HEK293 (cell line): ENCODE measurements at regions not wholly inside any gene's neighbourhood (a gene's known extent, or its start where the extent isn't known, plus 50 kb on each side); places are given as distances from the start of the nearest gene placed in this dataset.

Experiments
- CTCF ChIA-PET: fragments of 350-600 bp; formaldehyde crosslinking; extraction: SDS; loops from one replicate; lab custom pipeline; 2021; ENCODE audit warnings: antibody characterized with exemption; lab: Yijun Ruan, JAX
- POLR2A ChIA-PET: fragments of 300-600 bp; formaldehyde crosslinking; extraction: SDS; loops from one replicate; lab custom pipeline; 2020; ENCODE audit warnings: antibody characterized with exemption, inconsistent platforms; lab: Yijun Ruan, JAX
- H3K27ac ChIP-seq: fragments of 200-500 bp; sonication (Bioruptor generic); 2 replicates; pipeline ENCODE4 v1.5.1; 2014; ENCODE audit warnings: low read depth, low read length, control low read depth, inconsistent platforms; ENCODE audit errors: extremely low read depth
- H3K36me3 ChIP-seq, 2 experiments: fragments of 200-500 bp in 1 of 2; sonication (Bioruptor generic) in 1 of 2; 1 replicate in 1 of 2; 2 replicates in 1 of 2; pipeline ENCODE4 v1.5.1; 2014 to 2017; ENCODE audit warnings: inconsistent platforms in 2 of 2, low read length in 2 of 2; ENCODE audit not compliant: control insufficient read depth in 2 of 2, insufficient read depth in 1 of 2
- H3K4me1 ChIP-seq: fragments of 200-500 bp; sonication (Bioruptor generic); 2 replicates; pipeline ENCODE4 v1.5.1; 2014; ENCODE audit warnings: mild to moderate bottlenecking, low read length, inconsistent platforms; ENCODE audit not compliant: control insufficient read depth, insufficient read depth
- H3K4me3 ChIP-seq: 2 replicates; pipeline ENCODE4 v1.5.1; 2011; ENCODE audit warnings: low read depth, mild to moderate bottlenecking, control low read depth, low read length, moderate library complexity
- H3K9me3 ChIP-seq: fragments of 200-500 bp; sonication (Bioruptor generic); 2 replicates; pipeline ENCODE4 v1.5.1; 2014; ENCODE audit warnings: low read depth, low read length, inconsistent platforms; ENCODE audit not compliant: control insufficient read depth, insufficient read depth
- EGR2 ChIP-seq: fragments of 450-650 bp; formaldehyde crosslinking; IDR thresholded peaks from 2 replicates; pipeline ENCODE4 v1.5.1; 2016; ENCODE audit warnings: low read depth, missing biosample characterization, missing genetic modification characterization
- GFI1B ChIP-seq: fragments of 450-650 bp; formaldehyde crosslinking; IDR thresholded peaks from 2 replicates; pipeline ENCODE4 v1.5.1; 2016; ENCODE audit warnings: missing biosample characterization, missing genetic modification characterization
- GLIS1 ChIP-seq: fragments of 450-650 bp; formaldehyde crosslinking; IDR thresholded peaks from 2 replicates; pipeline ENCODE4 v1.5.1; 2016; ENCODE audit warnings: missing biosample characterization, missing genetic modification characterization
- WT1 ChIP-seq: fragments of 450-650 bp; formaldehyde crosslinking; IDR thresholded peaks from 2 replicates; pipeline ENCODE4 v1.5.1; 2016; ENCODE audit warnings: missing biosample characterization, missing genetic modification characterization
- ZBTB1 ChIP-seq: fragments of 450-650 bp; formaldehyde crosslinking; IDR thresholded peaks from 2 replicates; pipeline ENCODE4 v1.5.1; 2016; ENCODE audit warnings: missing biosample characterization, missing genetic modification characterization
- ZBTB8A ChIP-seq: fragments of 450-650 bp; formaldehyde crosslinking; IDR thresholded peaks from 2 replicates; pipeline ENCODE4 v1.5.1; 2016; ENCODE audit warnings: missing biosample characterization, missing genetic modification characterization
- ZFP69B ChIP-seq: fragments of 450-650 bp; formaldehyde crosslinking; IDR thresholded peaks from 2 replicates; pipeline ENCODE4 v1.5.1; 2016; ENCODE audit warnings: missing biosample characterization, missing genetic modification characterization
- ZNF133 ChIP-seq: fragments of 450-650 bp; formaldehyde crosslinking; IDR thresholded peaks from 2 replicates; pipeline ENCODE4 v1.5.1; 2016; ENCODE audit warnings: missing biosample characterization, missing genetic modification characterization
- ZNF202 ChIP-seq: fragments of 450-650 bp; formaldehyde crosslinking; IDR thresholded peaks from 2 replicates; pipeline ENCODE4 v1.5.1; 2016; ENCODE audit warnings: missing biosample characterization, missing genetic modification characterization, borderline replicate concordance
- ZNF211 ChIP-seq: fragments of 450-650 bp; formaldehyde crosslinking; IDR thresholded peaks from 2 replicates; pipeline ENCODE4 v1.5.1; 2016; ENCODE audit warnings: low read depth, missing biosample characterization, missing genetic modification characterization
- ZNF324 ChIP-seq: fragments of 450-650 bp; formaldehyde crosslinking; IDR thresholded peaks from 2 replicates; pipeline ENCODE4 v1.5.1; 2016; ENCODE audit warnings: missing biosample characterization, missing genetic modification characterization
- ZNF354C ChIP-seq: fragments of 450-650 bp; formaldehyde crosslinking; IDR thresholded peaks from 2 replicates; pipeline ENCODE4 v1.5.1; 2016; ENCODE audit warnings: missing biosample characterization, missing genetic modification characterization, low read depth, borderline replicate concordance
- ZNF501 ChIP-seq: fragments of 450-650 bp; formaldehyde crosslinking; IDR thresholded peaks from 2 replicates; pipeline ENCODE4 v1.5.1; 2016; ENCODE audit warnings: missing biosample characterization, missing genetic modification characterization
- ZNF560 ChIP-seq: fragments of 450-650 bp; formaldehyde crosslinking; IDR thresholded peaks from 2 replicates; pipeline ENCODE4 v1.5.1; 2017; ENCODE audit warnings: missing biosample characterization, missing genetic modification characterization, borderline replicate concordance
- ZNF792 ChIP-seq: fragments of 450-650 bp; formaldehyde crosslinking; IDR thresholded peaks from 2 replicates; pipeline ENCODE4 v1.5.1; 2016; ENCODE audit warnings: missing biosample characterization, missing genetic modification characterization
- ZSCAN16 ChIP-seq: fragments of 450-650 bp; formaldehyde crosslinking; IDR thresholded peaks from 2 replicates; pipeline ENCODE4 v1.5.1; 2016; ENCODE audit warnings: missing biosample characterization, missing genetic modification characterization
- TF ChIP-seq, protein P1 (sequence below): fragments of 450-650 bp; IDR thresholded peaks from 2 replicates; pipeline ENCODE4 v1.5.1; 2018; ENCODE audit warnings: missing biosample characterization, missing genetic modification characterization
- TF ChIP-seq, protein P2 (sequence below): fragments of 450-650 bp; formaldehyde crosslinking; IDR thresholded peaks from 2 replicates; pipeline ENCODE4 v1.5.1; 2016; ENCODE audit warnings: missing biosample characterization, missing genetic modification characterization
- TF ChIP-seq, protein P3 (sequence below): fragments of 450-650 bp; formaldehyde crosslinking; IDR thresholded peaks from 2 replicates; pipeline ENCODE4 v1.5.1; 2016; ENCODE audit warnings: missing biosample characterization, missing genetic modification characterization

DNA sequence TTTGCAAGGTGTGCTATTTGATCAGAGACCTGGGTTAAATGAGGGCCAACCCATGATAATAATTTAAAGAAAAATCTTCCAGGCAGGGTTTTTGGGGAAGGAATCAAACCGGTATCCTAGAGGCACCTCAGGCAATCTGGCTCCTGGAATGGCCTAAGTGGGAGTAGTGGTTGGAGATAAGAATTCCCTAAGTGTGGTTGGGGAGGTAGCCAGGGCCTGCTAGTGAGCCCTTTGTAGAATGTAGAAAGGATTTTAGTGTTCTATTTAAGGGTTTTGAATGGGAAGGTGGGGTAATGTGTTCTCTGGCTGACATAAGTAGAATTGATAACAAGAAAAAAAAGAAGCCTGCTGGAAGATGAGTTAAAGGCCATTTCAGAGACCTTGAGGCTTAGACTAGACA, 422.2 kb downstream of the XIRP2 start:
- ChIA-PET POLR2A (no interaction called here), CTCF (no interaction called here)
- Histone ChIP-seq H3K9me3 (no peaks in the 10 kb centered on the region), H3K27ac (no peak overlapping the region), H3K4me1 (peaks cover 2% of the 10 kb centered on the region; the same call in 1 of the 2 replicates), H3K4me3 (no peak overlapping the region), H3K36me3 (no peaks in the 10 kb centered on the region)
- no peak for TF ChIP-seq WT1 (tag by site-specific recombination)
- no peak for TF ChIP-seq ZFP69B (tag by site-specific recombination)
- TF ChIP-seq ZNF133 (tag by site-specific recombination) = no peak
- TF ChIP-seq, protein P1, sequence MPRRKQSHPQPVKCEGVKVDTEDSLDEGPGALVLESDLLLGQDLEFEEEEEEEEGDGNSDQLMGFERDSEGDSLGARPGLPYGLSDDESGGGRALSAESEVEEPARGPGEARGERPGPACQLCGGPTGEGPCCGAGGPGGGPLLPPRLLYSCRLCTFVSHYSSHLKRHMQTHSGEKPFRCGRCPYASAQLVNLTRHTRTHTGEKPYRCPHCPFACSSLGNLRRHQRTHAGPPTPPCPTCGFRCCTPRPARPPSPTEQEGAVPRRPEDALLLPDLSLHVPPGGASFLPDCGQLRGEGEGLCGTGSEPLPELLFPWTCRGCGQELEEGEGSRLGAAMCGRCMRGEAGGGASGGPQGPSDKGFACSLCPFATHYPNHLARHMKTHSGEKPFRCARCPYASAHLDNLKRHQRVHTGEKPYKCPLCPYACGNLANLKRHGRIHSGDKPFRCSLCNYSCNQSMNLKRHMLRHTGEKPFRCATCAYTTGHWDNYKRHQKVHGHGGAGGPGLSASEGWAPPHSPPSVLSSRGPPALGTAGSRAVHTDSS (tag by site-specific recombination) = no peak
- no peak for TF ChIP-seq ZBTB8A (tag by site-specific recombination)
- no peak for TF ChIP-seq ZNF560 (tag by site-specific recombination)
- TF ChIP-seq ZBTB1 (tag by site-specific recombination) = no peak
- TF ChIP-seq ZSCAN16 = no peak
- no peak for TF ChIP-seq ZNF324 (tag by site-specific recombination)
- TF ChIP-seq ZNF792 (tag by site-specific recombination) = no peak
- TF ChIP-seq EGR2 (tag by site-specific recombination) = no peak
- TF ChIP-seq GFI1B = no peak
- no peak for TF ChIP-seq ZNF501
- no peak for TF ChIP-seq ZNF211 (tag by site-specific recombination)
- no peak for TF ChIP-seq ZNF202 (tag by site-specific recombination)
- TF ChIP-seq, protein P2, sequence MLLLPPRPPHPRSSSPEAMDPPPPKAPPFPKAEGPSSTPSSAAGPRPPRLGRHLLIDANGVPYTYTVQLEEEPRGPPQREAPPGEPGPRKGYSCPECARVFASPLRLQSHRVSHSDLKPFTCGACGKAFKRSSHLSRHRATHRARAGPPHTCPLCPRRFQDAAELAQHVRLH = no peak
- no peak for TF ChIP-seq ZNF354C (tag by site-specific recombination)
- TF ChIP-seq, protein P3, sequence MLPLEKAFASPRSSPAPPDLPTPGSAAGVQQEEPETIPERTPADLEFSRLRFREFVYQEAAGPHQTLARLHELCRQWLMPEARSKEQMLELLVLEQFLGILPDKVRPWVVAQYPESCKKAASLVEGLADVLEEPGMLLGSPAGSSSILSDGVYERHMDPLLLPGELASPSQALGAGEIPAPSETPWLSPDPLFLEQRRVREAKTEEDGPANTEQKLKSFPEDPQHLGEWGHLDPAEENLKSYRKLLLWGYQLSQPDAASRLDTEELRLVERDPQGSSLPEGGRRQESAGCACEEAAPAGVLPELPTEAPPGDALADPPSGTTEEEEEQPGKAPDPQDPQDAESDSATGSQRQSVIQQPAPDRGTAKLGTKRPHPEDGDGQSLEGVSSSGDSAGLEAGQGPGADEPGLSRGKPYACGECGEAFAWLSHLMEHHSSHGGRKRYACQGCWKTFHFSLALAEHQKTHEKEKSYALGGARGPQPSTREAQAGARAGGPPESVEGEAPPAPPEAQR (tag by site-specific recombination) = no peak
- no peak for TF ChIP-seq GLIS1 (tag by site-specific recombination)
